Inflammatory macrophage (primary cell): ENCODE measurements at regions not wholly inside any gene's neighbourhood (a gene's known extent, or its start where the extent isn't known, plus 50 kb on each side); places are given as distances from the start of the nearest gene placed in this dataset.

Experiments used
- DNase-seq, 2 donors: peaks; one replicate each; pipeline ENCODE4 v3.0.0-alpha.2; 2020 to 2022

- DNase-seq: no peak
These were observed 246.5 kb downstream of the HAUS1 start for GRCh38 chr18:46350598-46351159.

GRCh38 chr18:46352520-46353250 lies 248.5 kb downstream of the HAUS1 start:
- no peak for DNase-seq

- DNase-seq: no peak
These were observed 249.3 kb downstream of the HAUS1 start for GRCh38 chr18:46353460-46353859.

GRCh38 chr18:46356278-46357033 lies 252.3 kb downstream of the HAUS1 start:
- DNase-seq: no peak

DNA sequence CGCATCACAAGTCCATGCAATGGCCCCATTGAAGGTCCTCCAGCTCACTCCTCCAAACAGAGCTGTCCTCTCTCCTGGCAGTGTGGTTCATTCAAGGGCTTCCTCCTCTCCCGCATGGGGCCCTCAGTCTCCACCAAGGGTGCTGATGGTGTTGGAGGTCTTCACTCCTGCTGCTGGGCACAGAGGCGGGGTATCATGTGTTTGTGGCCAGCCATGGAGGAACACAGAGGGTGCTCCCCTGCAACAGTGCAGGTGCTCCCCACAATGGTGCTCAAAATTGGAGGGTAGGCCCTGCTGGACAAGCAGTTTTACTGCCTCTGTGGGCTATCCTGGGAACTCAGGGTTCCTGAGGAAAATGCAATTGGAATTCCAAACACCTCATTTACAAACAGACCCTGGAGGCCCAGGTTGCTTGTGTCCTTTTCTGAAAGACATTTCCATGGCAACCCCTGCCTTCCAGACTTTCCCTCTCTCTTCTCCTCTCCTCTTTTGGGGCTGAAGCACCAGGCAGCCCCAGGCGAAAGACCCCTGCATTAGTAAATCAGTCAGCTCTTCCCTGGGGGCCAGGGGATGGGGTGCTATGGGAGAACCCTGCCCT lies 256.0 kb downstream of the HAUS1 start:
- no peak for DNase-seq

DNA sequence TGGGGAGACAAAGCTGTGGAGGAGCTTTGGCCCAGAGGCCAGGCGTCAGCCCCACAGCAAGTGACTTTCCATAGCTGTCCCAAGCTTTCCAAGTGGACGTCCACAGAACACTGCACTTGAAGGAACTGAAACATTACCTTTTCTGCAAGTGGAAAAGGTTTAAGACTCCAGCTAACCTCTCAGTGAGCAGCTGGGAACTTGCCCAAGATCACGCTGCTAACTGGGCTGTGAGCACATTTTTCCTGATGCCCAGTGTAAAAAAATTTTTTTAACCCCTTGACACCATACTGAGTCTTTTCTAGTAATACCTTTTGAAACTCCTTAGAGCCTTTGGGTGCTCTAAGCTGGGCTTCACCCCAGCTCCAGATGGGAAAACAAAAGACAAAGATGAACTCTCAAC lies 256.7 kb downstream of the HAUS1 start:
- no peak for DNase-seq

DNA sequence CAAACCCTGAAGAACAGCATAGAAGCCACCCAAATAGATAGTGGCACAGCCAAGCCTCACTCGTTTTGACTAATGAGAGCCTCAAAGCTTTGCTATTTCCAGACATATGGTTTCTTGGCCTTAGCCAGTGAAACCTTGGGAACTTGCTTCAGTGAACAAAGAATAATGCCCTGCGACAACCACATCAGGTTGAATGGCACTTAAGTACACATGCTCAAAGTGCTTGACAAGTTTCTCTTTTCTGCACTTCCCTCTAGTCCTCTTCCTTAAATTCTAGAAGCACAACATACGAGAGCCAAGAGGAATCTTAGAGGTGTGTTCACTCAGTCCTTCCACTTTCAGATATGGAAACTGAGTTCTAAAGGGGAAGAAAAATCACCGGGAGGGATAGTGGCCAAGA lies 258.3 kb downstream of the HAUS1 start:
- DNase-seq: no peak

DNA sequence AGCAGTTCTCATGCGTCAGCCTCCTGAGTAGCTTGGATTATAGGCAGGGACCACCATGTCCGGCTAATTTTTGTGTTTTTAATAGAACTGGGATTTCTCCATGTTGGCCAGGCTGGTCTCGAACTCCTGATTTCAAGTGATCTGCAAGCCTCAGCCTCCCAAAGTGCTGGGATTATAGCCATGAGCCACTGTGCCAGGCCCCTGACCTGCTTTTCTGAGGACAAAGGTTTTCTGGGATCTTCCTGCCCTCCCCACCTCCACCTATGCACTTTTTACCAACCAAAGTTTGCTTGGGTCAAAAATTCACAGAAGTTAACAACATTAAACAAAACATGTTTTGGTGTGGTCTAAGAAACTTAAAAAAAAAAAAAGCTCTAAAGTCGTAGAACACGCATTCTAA lies 259.9 kb downstream of the HAUS1 start:
- DNase-seq: no peak

GRCh38 chr18:46366201-46366600 lies 262.0 kb downstream of the HAUS1 start:
- no peak for DNase-seq

- DNase-seq: no peak
These were observed 262.7 kb downstream of the HAUS1 start for GRCh38 chr18:46366751-46367376.

DNA sequence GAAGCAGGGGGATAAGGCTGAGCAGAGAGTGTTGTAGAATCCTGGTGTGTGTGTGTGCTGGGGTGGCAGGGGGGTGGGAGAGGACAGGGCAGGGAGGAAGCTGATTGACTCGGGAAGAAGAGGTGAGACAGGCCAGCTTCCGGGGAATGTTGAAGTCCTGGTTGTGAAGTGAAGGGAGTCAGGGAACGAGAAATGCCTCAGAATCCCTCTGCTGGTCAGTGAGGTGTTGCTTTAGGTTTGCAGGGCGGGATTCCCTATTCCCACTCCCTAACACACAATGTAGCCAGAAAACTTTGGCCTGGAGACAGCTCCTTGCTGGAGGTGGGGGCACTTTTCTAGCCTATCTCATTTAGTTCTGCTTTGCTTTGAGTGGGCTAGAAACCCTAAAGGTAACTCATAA lies 265.1 kb downstream of the HAUS1 start:
- DNase-seq: no peak

DNA sequence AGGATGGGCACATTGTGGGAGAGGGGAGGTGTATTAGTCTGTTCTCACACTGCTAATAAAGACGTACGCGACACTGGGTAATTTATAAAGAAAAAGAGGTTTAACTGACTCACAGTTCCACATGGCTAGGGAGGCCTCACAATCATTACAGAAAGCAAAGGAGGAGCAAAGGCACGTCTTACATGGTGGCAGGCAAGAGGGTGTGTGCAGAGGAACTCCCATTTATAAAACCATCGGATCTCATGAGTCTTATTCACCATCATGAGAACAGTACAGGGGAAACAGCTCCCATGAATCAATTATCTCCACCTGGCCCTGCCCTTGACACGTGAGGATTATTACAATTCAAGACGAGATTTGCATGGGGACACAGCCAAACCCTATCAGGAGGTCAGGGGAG lies 266.7 kb downstream of the HAUS1 start:
- no peak for DNase-seq

- no peak for DNase-seq
These were observed 268.5 kb downstream of the HAUS1 start for GRCh38 chr18:46372670-46373069.

DNA sequence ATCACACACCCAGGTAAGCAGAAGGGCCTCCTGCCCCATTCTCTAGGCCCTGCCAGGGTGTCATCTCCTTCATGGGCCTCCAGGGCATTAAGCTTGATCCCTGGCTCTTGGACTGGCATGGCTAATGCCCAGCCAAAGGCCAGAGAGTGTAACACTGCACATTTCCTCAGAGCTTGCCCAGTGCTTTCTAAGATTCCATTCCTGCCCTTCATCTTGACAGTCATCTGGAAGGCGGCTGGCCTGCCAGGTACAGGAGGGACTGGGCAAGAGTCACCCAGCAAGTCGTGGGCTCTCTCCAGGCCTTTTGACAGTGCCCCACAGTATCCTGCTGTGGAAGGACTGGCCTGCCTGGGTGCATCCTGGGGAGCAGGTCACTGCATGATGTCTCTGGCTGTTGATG lies 268.9 kb downstream of the HAUS1 start:
- no peak for DNase-seq

GRCh38 chr18:46373791-46374190 lies 269.6 kb downstream of the HAUS1 start:
- no peak for DNase-seq

DNA sequence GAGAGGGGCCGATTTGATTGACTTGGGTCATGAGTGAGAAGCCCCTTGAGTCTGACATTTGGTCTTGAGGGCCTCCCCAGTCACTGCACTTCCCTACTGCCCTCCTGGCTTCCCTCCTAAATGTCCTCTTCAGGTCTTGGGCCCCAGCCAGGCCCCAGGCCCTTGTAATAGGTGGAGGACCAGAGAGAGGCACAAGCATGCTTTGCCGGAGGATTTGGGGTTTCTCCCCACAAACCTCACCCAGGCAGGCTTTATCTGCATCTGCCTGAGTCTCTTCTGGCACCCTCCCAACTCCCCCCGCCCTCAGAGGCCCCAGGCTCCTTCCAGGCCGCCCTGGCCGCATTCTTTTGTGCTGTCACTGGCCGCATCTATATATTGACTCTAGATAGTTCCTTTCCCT lies 270.7 kb downstream of the HAUS1 start:
- DNase-seq: no peak

DNA sequence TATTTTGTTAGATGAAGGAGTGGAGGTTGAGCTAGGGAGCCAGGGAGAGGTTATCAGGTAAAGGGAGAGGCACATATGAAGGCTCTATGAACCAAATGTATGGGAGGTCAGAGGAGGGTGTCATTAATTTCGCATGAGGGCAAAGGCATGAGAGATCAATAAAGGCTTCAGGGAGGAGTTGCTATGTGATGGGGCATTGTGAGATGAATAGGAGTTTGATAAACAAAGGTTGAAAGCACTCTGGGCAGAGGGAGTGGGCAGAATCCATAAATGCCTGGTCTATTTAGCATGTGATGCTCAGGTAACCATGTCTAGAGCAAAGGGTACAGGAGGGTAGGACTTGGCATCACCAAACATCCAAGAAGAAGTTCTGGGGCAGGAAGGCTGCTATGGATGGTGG lies 273.4 kb downstream of the HAUS1 start:
- DNase-seq: no peak

DNA sequence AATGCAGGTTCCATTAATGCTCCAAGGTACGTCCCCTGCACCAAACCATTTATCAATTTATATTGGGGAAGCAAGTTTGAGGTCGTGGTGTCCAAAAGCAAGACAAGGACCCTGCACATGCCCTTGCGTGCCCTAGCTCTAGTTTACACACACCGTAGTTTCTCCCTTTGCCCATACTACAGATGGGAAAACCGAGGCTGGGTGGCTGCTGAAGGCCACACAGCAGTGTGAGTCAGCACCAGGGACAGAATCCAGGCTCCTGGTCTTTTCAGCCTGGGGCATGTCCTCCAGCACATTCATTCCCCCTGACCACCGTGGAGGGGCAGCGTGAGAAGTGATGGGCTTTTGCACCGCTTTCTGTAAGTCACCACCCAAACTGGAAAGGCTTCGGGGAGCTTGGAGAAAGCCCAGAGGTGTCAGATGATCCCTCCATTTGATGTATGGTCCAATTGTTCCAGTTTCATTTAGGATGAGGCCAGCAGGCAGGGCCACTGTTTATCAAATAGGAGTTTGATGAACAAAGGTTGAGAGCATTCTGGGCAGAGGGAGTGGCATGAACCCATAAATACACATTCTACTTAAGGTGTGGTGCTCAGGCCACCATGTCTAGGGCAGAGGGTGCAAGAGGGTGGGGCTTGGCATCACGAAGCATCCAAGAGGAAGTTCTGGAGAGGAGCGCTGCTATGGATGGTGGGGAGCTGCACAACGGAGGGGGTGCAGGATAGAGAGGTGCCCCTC lies 274.1 kb downstream of the HAUS1 start:
- DNase-seq: no peak

- DNase-seq: no peak
These were observed 274.7 kb downstream of the HAUS1 start for GRCh38 chr18:46378864-46379207.

DNA sequence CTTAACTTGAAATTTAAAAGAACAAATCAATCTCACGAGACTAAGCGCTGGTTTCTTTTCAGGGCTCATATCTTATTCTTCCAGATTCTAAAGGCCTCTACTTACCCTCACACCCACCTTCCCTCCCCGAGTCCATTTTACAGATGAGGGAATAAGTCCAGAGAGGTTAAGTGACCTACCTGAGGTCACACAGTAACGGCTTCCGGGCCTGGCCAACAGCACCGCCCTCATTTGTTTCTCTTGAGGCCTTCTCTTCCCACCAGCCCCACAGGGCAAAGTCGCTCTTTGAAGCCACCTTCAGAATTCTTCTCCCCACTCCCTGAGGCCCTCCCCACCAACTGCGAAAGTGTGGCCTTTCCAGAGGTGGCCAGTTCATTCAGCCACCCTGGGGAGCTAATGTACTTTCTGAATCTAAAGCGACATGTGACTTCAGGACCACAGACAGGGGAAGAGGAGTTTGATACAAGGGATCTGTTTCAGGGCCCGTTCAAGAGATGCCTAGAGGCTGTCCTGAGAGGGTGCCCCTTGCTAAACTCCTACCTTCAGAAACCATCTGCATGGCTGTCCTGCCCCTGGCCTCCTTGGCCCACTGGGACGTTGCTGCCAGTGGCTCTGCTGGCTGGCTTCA lies 275.3 kb downstream of the HAUS1 start:
- no peak for DNase-seq

DNA sequence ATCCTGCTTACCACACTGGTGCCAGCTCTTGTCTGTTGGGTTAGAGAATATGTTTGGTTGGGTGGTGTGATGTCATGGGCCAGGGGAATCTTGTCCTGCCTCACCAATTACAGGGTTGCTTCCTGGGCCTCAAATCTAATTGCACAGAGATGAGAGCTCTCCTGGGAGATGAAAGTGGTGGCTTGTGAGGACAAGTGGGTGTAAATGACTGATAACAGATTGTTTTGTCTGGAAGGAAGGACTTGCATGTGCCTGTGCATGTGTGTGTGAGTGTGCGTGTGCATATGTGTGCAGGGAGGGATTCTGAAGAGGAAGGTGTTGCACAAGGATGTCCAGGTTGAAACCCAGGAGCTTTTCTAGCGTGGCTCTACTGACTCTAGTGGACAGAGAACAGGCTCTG lies 271.9 kb downstream of the LOXHD1 start:
- no peak for DNase-seq

GRCh38 chr18:46386788-46387187 lies 270.2 kb downstream of the LOXHD1 start:
- DNase-seq: no peak
